GM04504 (cell line): ENCODE measurements at regions not wholly inside any gene's neighbourhood (a gene's known extent, or its start where the extent isn't known, plus 50 kb on each side); places are given as distances from the start of the nearest gene placed in this dataset.

Experiments used
- DNase-seq: peaks from one replicate; pipeline ENCODE4 v3.0.0-alpha.2; 2012; ENCODE audit warnings: low read depth

- DNase-seq = no peak
Measured at GRCh38 chr5:7955476-7955875, 86.5 kb downstream of the MTRR start.

- no peak for DNase-seq
Measured at GRCh38 chr5:7957329-7957728, 88.4 kb downstream of the MTRR start.

- DNase-seq = no peak
Measured at GRCh38 chr5:7960142-7960541, 91.2 kb downstream of the MTRR start.

GRCh38 chr5:7961540-7961939 is 92.6 kb downstream of the MTRR start:
- DNase-seq = no peak

- DNase-seq = no peak
Measured at GRCh38 chr5:7970816-7971215, 101.9 kb downstream of the MTRR start.

- no peak for DNase-seq
Measured at GRCh38 chr5:7976411-7977190, 107.7 kb downstream of the MTRR start.

GRCh38 chr5:7978114-7978513 is 109.2 kb downstream of the MTRR start:
- DNase-seq = no peak

- DNase-seq = no peak
Measured at GRCh38 chr5:7978991-7979390, 110.0 kb downstream of the MTRR start.

GRCh38 chr5:7980881-7981280 is 111.9 kb downstream of the MTRR start:
- no peak for DNase-seq

GRCh38 chr5:7983433-7983832 is 114.5 kb downstream of the MTRR start:
- no peak for DNase-seq

- no peak for DNase-seq
Measured at GRCh38 chr5:7991125-7991821, 122.3 kb downstream of the MTRR start.

- DNase-seq = no peak
Measured at GRCh38 chr5:7995688-7996294, 126.8 kb downstream of the MTRR start.

GRCh38 chr5:8005416-8005815 is 136.5 kb downstream of the MTRR start:
- no peak for DNase-seq

GRCh38 chr5:8012131-8012977 is 143.4 kb downstream of the MTRR start:
- no peak for DNase-seq

- DNase-seq = no peak
Measured at GRCh38 chr5:8013948-8014710, 145.2 kb downstream of the MTRR start.

- DNase-seq = no peak
Measured at GRCh38 chr5:8019719-8020218, 150.8 kb downstream of the MTRR start.

GRCh38 chr5:8020861-8021514 is 152.0 kb downstream of the MTRR start:
- DNase-seq = no peak

GRCh38 chr5:8028243-8028642 is 159.3 kb downstream of the MTRR start:
- no peak for DNase-seq

GRCh38 chr5:8033261-8033660 is 164.3 kb downstream of the MTRR start:
- no peak for DNase-seq

- DNase-seq = no peak
Measured at GRCh38 chr5:8034852-8035251, 165.9 kb downstream of the MTRR start.

- no peak for DNase-seq
Measured at GRCh38 chr5:8048920-8049319, 180.0 kb downstream of the MTRR start.
